Putamen (tissue), 1 donor: ENCODE measurements at regions not wholly inside any gene's neighbourhood (a gene's known extent, or its start where the extent isn't known, plus 50 kb on each side); places are given as distances from the start of the nearest gene placed in this dataset.
"Not testable (repeated sequence)": the region's sequence is repeated elsewhere in the genome, so short reads cannot be mapped to it uniquely, and the experiment has no call there.

ENCODE experiments used
- DNase-seq: peaks from one replicate; pipeline ENCODE4 v3.0.0-alpha.2; 2016; ENCODE audit warnings: low spot score

- DNase-seq, result no peak
Observed at GRCh38 chr6:23511817-23512216, 614.2 kb upstream of the NRSN1 start.

GRCh38 chr6:23518294-23518693 is 607.7 kb upstream of the NRSN1 start:
- no peak for DNase-seq

GRCh38 chr6:23522792-23523547 is 603.0 kb upstream of the NRSN1 start:
- no peak for DNase-seq

GRCh38 chr6:23523771-23524170 is 602.2 kb upstream of the NRSN1 start:
- no peak for DNase-seq

- DNase-seq, result no peak
Observed at GRCh38 chr6:23524548-23524947, 601.5 kb upstream of the NRSN1 start.

- DNase-seq, result no peak
Observed at GRCh38 chr6:23526526-23526925, 599.5 kb upstream of the NRSN1 start.

GRCh38 chr6:23529902-23530301 is 596.1 kb upstream of the NRSN1 start:
- DNase-seq, result no peak

GRCh38 chr6:23531666-23532065 is 594.3 kb upstream of the NRSN1 start:
- DNase-seq, result no peak

- no peak for DNase-seq
Observed at GRCh38 chr6:23532227-23532626, 593.8 kb upstream of the NRSN1 start.

GRCh38 chr6:23533311-23533710 is 592.7 kb upstream of the NRSN1 start:
- no peak for DNase-seq

- DNase-seq, result no peak
Observed at GRCh38 chr6:23533944-23534343, 592.1 kb upstream of the NRSN1 start.

- DNase-seq, result no peak
Observed at GRCh38 chr6:23534351-23534750, 591.7 kb upstream of the NRSN1 start.

- DNase-seq, result no peak
Observed at GRCh38 chr6:23535101-23535500, 590.9 kb upstream of the NRSN1 start.

GRCh38 chr6:23537828-23538227 is 588.2 kb upstream of the NRSN1 start:
- no peak for DNase-seq

GRCh38 chr6:23547851-23548250 is 578.2 kb upstream of the NRSN1 start:
- DNase-seq, result no peak

- not testable (repeated sequence) for DNase-seq
Observed at GRCh38 chr6:23554953-23555352, 571.1 kb upstream of the NRSN1 start.

GRCh38 chr6:23559587-23560343 is 566.2 kb upstream of the NRSN1 start:
- no peak for DNase-seq

- DNase-seq, result no peak
Observed at GRCh38 chr6:23561732-23562131, 564.3 kb upstream of the NRSN1 start.

- DNase-seq, result no peak
Observed at GRCh38 chr6:23562554-23562953, 563.5 kb upstream of the NRSN1 start.

- DNase-seq, result no peak
Observed at GRCh38 chr6:23563323-23563722, 562.7 kb upstream of the NRSN1 start.

- DNase-seq, result no peak
Observed at GRCh38 chr6:23566418-23566817, 559.6 kb upstream of the NRSN1 start.

- DNase-seq, result no peak
Observed at GRCh38 chr6:23568292-23568691, 557.7 kb upstream of the NRSN1 start.

- DNase-seq, result no peak
Observed at GRCh38 chr6:23584134-23584763, 541.8 kb upstream of the NRSN1 start.
